Suprapubic skin (tissue), 4 donors: ENCODE measurements at regions not wholly inside any gene's neighbourhood (a gene's known extent, or its start where the extent isn't known, plus 50 kb on each side); places are given as distances from the start of the nearest gene placed in this dataset.

Source experiments
- DNase-seq, 2 donors: peaks; one replicate each; pipeline ENCODE4 v3.0.0-alpha.2; 2019; ENCODE audit warnings: low spot score in 2 of 2
- H3K27ac ChIP-seq: fragments of 200-600 bp; sonication (generic); one replicate; pipeline ENCODE4 v1.5.1; 2019
- H3K27me3 ChIP-seq: fragments of 200-600 bp; sonication (generic); one replicate; pipeline ENCODE4 v1.5.1; 2019
- H3K36me3 ChIP-seq: fragments of 200-600 bp; sonication (generic); one replicate; pipeline ENCODE4 v1.5.1; 2019
- H3K4me1 ChIP-seq: fragments of 200-600 bp; sonication (generic); one replicate; pipeline ENCODE4 v1.5.1; 2019
- H3K4me3 ChIP-seq: fragments of 200-600 bp; sonication (generic); one replicate; pipeline ENCODE4 v1.5.1; 2019; ENCODE audit warnings: mild to moderate bottlenecking
- H3K9me3 ChIP-seq: fragments of 200-600 bp; sonication (generic); one replicate; pipeline ENCODE4 v1.5.1; 2019
- CTCF ChIP-seq, 2 donors: fragments of 200-600 bp in 1 of 2; fragments of 450-650 bp in 1 of 2; sonication (generic) in 1 of 2; IDR thresholded peaks; one replicate each; pipeline ENCODE4 v1.5.1; 2016 to 2019; ENCODE audit warnings: antibody characterized with exemption in 2 of 2, mild to moderate bottlenecking in 1 of 2, moderate library complexity in 1 of 2
- EP300 ChIP-seq: sonication (generic); formaldehyde crosslinking; IDR thresholded peaks from one replicate; pipeline ENCODE4 v1.6.1; 2017; ENCODE audit warnings: antibody characterized with exemption
- POLR2A ChIP-seq, 2 donors: fragments of 450-650 bp; IDR thresholded peaks; one replicate each; pipeline ENCODE4 v1.6.1; 2017; ENCODE audit warnings: antibody characterized with exemption in 2 of 2, mild to moderate bottlenecking in 2 of 2, moderate library complexity in 2 of 2
- POLR2AphosphoS5 ChIP-seq, 3 donors: sonication (generic); formaldehyde crosslinking; IDR thresholded peaks; one replicate each; pipeline ENCODE4 v1.6.1; 2017; ENCODE audit warnings: antibody characterized with exemption in 3 of 3
- WGBS: methylation state at CpG from one replicate; pipeline ENCODE4 v1.1.5; 2018; 5-methylcytosine and 5-hydroxymethylcytosine counted together

DNA sequence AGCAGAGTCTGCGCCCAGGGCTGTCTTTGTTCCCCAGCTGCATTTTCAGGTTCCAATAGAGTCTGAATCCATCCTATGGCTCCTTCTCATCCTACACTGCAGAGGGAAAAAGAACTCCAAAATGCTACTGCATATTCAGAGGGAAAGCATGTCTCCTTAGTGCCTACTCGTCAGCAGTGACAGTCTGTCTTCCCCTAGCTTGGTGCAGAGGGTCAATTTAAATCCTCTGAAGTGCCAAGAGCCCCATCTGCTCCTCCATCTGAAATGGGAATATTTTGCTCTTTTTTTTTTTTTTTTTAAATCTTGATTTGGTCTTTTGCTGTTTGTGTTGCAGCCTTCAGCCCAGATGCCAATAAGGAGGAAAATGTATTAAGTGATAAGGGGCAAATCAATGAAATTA, 199.3 kb downstream of the RNF144A start:
- no peak overlapping the region for H3K4me3 ChIP-seq
- H3K27ac ChIP-seq: no peak overlapping the region
- 78% methylated on average over 2 of the region's 2 CpGs for WGBS
- peaks cover 3% of the 10 kb centered on the region for H3K9me3 ChIP-seq
- no peaks in the 10 kb centered on the region for H3K4me1 ChIP-seq
- H3K36me3 ChIP-seq: no peaks in the 10 kb centered on the region
- TF ChIP-seq CTCF (IDR thresholded peaks at IDR 0.05): no peak
- no peak for TF ChIP-seq POLR2AphosphoS5 (IDR thresholded peaks at IDR 0.05)
- TF ChIP-seq EP300: no peak
- TF ChIP-seq POLR2A (IDR thresholded peaks at IDR 0.05): no peak
- H3K27me3 ChIP-seq: no peaks in the 10 kb centered on the region
- DNase-seq: no peak

GRCh38 chr2:7117076-7117475, 199.9 kb downstream of the RNF144A start:
- H3K27ac ChIP-seq: no peak overlapping the region
- no peaks in the 10 kb centered on the region for H3K4me1 ChIP-seq
- DNase-seq: no peak
- peaks cover 3% of the 10 kb centered on the region for H3K9me3 ChIP-seq
- no peaks in the 10 kb centered on the region for H3K27me3 ChIP-seq
- TF ChIP-seq POLR2AphosphoS5 (IDR thresholded peaks at IDR 0.05) (no peak), POLR2A (IDR thresholded peaks at IDR 0.05) (no peak), EP300 (no peak), CTCF (IDR thresholded peaks at IDR 0.05) (no peak)
- no peaks in the 10 kb centered on the region for H3K36me3 ChIP-seq
- 94% methylated on average over 8 of the region's 8 CpGs for WGBS
- no peak overlapping the region for H3K4me3 ChIP-seq

DNA sequence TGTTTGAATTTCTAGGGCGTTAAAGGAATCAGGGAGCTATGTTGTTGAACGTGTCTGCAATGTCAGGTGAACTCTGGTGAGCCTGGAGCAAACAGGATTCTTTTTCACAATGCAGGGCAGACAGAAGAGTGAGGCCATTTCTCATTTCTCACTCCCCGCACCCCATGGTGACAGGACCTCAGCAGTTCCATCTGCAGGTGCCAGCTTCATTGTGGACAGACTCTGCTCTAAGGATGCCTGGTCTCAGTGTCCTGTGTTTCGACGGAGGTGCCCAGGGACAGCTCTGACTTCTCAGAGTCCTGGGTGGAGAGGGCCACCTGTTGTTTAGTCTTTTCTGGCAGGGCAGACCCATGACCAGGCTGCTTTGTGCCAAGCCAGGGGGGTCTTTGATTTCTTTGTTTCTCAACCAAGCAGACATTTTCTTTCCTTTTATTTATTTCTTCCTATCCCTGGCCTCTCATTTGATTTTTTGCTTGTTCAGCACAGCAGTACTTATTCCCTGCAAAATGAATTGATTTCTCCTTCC, 201.5 kb downstream of the RNF144A start:
- Histone ChIP-seq H3K4me3 (no peak overlapping the region), H3K27ac (no peak overlapping the region), H3K9me3 (peaks cover 3% of the 10 kb centered on the region), H3K36me3 (no peaks in the 10 kb centered on the region), H3K27me3 (no peaks in the 10 kb centered on the region), H3K4me1 (no peaks in the 10 kb centered on the region)
- 71% methylated on average over 5 of the region's 5 CpGs for WGBS
- no peak for DNase-seq
- no peak for TF ChIP-seq CTCF (IDR thresholded peaks at IDR 0.05)
- no peak for TF ChIP-seq EP300
- TF ChIP-seq POLR2A (IDR thresholded peaks at IDR 0.05): no peak
- no peak for TF ChIP-seq POLR2AphosphoS5 (IDR thresholded peaks at IDR 0.05)

GRCh38 chr2:7119132-7119835, 202.1 kb downstream of the RNF144A start:
- DNase-seq: no peak
- H3K9me3 ChIP-seq: peaks cover 2% of the 10 kb centered on the region
- WGBS: 30% methylated on average over 8 of the region's 8 CpGs
- H3K4me3 ChIP-seq: no peak overlapping the region
- no peaks in the 10 kb centered on the region for H3K36me3 ChIP-seq
- TF ChIP-seq POLR2A (IDR thresholded peaks at IDR 0.05) (no peak), CTCF (IDR thresholded peaks at IDR 0.05) (peak in 1 of 2 donors; percentile 12)
- H3K27me3 ChIP-seq: no peaks in the 10 kb centered on the region
- H3K27ac ChIP-seq: no peak overlapping the region
- no peaks in the 10 kb centered on the region for H3K4me1 ChIP-seq

DNA sequence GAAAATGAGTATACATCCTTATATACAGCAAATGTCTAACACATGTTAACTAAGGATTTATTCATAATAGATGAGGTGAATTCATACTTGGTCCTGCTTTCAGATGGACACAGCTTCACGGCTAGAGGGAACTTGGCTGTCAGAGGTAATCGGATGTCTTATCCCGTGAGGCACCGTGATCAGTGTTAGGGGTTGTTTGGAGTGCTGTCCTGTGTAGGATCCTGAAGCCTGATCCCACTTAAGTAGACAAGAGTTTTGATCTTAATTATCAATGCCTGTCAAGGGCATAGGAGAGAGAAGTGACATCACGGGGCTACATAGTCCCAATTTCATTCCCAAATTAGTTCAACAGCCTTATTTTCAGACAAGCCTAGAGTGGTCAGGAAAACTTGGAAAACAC, 204.6 kb downstream of the RNF144A start:
- 94% methylated on average over 5 of the region's 5 CpGs for whole genome bisulfite sequencing
- Histone ChIP-seq H3K27ac (no peak overlapping the region), H3K4me1 (no peaks in the 10 kb centered on the region), H3K27me3 (no peaks in the 10 kb centered on the region), H3K4me3 (no peak overlapping the region), H3K9me3 (no peaks in the 10 kb centered on the region), H3K36me3 (no peaks in the 10 kb centered on the region)
- DNase-seq: no peak
- no peak for TF ChIP-seq POLR2A (IDR thresholded peaks at IDR 0.05)
- TF ChIP-seq POLR2AphosphoS5 (IDR thresholded peaks at IDR 0.05): no peak
- no peak for TF ChIP-seq EP300
- no peak for TF ChIP-seq CTCF (IDR thresholded peaks at IDR 0.05)
